ENCODE measurements at regions not wholly inside any gene's neighbourhood (a gene's known extent, or its start where the extent isn't known, plus 50 kb on each side); places are given as distances from the start of the nearest gene placed in this dataset.
A peak's percentile ranks its signal among the peaks of the same experiment; 100 is the strongest.
"Not testable (repeated sequence)": the region's sequence is repeated elsewhere in the genome, so short reads cannot be mapped to it uniquely, and the experiment has no call there.

DNA sequence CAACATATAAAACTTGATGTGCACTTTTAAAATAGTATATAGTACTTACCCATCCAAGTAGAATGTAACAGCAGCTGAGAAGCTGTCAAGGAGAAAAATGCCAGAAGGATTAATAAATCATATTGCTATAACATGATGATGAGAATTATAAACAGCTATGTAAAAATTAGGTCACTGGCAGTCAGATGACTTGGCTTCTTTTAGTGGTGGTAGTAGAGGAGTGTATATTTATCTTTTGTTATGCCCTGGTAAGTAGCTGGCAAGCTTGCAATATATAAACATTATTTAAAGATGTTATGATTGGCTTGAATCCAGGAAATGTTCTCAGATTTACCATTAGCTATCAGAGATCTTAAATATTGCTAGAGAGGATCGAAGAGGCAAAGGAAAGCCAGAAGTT is 471.0 kb upstream of the MGAT4C start:
- DNase-seq: peak; percentile 28

- DNase-seq: no peak
These were observed 468.5 kb upstream of the MGAT4C start for GRCh38 chr12:86724716-86725115.

- no peak for DNase-seq
These were observed 467.1 kb upstream of the MGAT4C start for GRCh38 chr12:86723326-86723725.

DNA sequence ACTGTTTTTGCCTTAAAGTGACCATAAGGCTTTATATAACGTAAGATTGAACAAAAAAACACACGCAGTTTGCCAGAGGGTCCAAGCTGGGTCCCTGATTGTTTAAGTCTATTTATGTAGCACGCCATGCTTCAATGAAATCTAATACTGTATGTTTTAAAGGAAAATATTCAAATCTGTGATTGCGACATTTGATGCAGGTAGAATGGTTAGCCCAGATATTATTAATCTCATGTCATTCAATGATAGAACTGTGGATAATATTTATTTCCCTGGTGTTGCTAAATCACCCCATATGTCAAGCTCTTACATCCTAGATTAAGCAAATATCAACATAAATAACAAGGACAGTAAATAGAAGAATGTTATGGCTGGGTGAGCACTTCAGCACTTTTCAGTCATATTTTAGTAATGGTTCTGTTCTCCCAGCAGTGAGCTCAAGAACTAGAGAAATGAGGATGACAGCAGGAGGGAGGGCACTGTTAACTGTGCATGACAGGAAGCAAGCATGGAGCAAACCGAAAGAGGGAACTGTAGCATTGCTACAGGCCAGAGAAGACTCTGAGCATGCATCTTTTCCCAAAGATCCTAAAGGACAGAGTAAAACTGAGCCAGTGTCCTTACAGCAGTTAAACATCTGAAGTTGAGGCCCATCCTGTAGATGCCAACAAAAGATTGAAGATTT is 465.7 kb upstream of the MGAT4C start:
- DNase-seq: peak; percentile 64

DNA sequence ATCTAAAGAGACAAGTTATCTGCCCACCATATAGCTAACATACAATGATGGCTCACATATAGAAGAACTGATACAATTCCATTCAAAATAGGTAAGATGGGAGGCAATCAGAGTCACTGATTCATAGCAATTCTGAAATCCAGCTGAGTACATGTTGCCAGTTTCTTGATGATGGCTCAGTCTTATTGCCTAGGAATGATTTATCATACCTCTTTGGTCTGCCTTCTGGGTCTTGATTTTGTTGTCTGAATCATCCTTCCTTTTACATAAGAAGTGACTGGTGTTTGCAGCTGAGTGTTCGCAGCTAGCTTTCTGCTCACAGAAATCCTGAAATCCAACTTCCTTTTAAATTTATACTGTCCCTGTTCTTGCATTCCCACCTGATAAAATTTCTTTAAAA is 463.2 kb upstream of the MGAT4C start:
- no peak for DNase-seq

GRCh38 chr12:86713121-86713520 is 456.9 kb upstream of the MGAT4C start:
- DNase-seq: no peak

DNA sequence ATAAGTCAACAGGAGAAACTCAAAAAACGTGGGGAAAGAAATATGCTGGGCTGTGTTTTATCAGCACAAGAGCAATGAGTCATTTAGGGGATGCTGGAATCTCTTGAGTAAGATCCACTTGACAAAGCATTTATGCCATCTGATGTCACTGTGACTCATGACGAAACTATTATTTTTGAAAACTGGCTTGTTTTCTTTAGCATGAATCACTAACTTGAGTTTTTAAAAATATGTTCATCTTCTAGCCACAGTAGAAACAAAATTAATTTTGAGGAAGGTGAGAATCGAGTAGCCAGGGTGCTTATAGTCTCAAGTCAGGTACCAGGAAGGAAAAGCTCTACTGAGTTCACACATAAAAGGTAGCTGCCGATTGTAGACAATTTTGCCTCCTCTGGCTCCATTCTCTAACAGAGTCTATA is 456.2 kb upstream of the MGAT4C start:
- DNase-seq: no peak

GRCh38 chr12:86711731-86712130 is 455.5 kb upstream of the MGAT4C start:
- DNase-seq: no peak

- DNase-seq: no peak
These were observed 453.9 kb upstream of the MGAT4C start for GRCh38 chr12:86710109-86710508.

GRCh38 chr12:86709017-86709416 is 452.8 kb upstream of the MGAT4C start:
- DNase-seq: not testable (repeated sequence)

- no peak for DNase-seq
These were observed 442.4 kb upstream of the MGAT4C start for GRCh38 chr12:86698641-86698980.

DNA sequence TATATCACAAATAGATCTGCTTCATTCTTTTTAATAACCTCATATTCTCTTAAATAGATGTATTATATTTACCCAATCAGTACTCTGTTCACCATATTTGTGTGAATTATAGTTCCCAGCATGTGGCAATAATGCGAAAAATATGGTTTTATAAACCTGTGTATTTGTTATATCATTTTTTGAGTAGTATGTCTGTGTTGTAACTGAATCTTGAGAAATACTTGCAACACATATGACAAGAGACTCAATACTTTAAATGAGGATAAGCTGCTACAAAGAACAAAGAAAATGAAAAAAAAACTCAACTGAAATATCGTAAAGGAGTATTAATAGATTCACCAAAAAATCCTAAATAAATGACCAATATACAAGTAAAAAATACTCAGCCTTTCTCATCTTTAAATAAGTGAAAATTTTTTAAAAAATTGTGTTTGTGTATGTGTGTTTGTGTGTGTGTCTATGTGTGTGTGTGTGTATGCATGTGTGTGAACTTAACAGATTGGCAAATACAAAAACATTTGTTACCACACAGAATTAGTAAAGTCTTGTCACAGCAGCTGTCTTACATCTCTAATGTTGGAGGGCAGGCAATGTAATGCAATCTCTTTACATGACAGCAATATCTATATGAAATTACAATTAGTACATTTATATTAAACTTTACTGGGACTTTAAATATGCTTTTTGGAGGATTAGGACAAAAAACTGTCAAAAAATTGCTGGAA is 441.9 kb upstream of the MGAT4C start:
- DNase-seq: no peak

GRCh38 chr12:86683568-86684304 is 427.5 kb upstream of the MGAT4C start:
- DNase-seq: no peak

- DNase-seq: no peak
These were observed 424.9 kb upstream of the MGAT4C start for GRCh38 chr12:86681060-86681459.

- DNase-seq: no peak
These were observed 419.0 kb upstream of the MGAT4C start for GRCh38 chr12:86675197-86675596.

- no peak for DNase-seq
These were observed 414.8 kb upstream of the MGAT4C start for GRCh38 chr12:86670986-86671385.

DNA sequence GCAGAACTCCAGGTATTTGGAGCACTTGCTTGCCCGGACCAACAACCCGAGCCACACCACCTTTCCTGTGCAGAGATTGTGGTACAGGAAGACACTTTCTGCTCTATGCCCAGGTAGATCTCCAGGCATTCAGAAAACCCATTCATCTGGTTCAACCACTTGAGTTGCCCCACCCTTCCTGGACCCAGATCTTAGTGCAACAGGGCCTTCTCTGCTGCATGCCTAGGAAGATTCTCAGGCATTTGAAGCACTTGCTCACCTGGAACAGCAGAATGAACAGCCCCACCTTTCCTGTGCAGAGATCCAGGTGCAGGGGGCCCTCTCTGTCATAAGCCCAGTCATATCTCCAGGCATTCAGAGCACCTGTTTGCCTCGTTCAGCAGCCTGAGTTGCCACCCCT is 412.8 kb upstream of the MGAT4C start:
- DNase-seq: no peak

DNA sequence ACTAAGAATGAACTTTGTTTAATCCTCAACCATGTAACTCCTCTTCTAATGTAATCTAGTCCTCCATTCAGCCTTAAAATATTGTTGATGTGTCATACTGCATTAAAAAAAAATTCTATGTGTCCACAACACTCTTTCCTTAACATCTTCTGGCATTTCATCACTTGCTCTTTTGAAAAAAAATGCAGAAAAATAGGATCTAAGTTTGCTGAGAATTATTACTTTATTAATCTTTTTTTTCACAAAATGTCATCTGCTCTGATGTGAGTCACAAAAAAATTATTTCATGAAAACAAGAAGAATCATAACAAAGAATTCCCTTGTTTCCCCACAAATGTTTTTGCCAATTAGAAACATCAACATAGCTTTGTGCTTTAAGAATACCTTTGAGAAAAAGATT is 410.1 kb upstream of the MGAT4C start:
- no peak for DNase-seq

DNA sequence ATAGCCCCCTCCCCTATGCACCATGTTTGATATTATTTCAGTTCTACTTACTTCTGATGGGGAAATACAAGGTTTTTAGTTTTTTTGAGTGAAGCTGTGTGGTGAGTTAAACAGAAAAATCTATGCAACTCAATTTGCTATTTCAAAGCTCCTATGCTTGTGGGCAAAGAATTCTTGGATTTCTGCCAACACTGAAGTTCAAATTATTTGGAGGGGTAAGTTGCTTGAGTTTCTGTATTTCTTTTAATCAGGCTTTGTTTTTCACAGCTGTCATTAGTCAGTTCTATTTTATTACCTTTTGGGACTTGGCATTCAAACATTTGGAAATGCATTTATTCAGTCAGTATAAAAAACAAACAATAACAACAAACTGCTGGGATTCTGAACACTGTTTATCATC is 407.5 kb upstream of the MGAT4C start:
- DNase-seq: peak; percentile 63

DNA sequence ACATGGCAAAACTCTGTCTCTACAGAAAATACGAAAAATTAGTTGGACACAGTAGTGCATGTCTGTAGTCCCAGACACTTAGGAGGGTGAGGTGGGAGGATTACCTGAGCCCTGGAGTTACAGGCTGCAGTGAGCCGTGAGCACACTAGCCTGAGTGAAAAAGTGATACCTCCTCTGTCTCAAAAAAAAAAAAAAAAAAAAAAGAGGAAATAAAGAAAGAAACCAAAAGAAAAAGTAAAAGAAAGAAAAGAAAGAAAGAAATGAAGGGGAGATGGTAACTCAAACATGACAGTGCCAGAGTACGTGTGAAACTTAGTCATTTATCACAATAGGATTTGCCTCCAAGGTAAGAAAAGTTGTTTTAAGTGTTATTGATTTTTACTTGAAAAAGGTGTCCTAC is 407.0 kb upstream of the MGAT4C start:
- DNase-seq: no peak

- DNase-seq: no peak
These were observed 406.3 kb upstream of the MGAT4C start for GRCh38 chr12:86662464-86662863.

DNA sequence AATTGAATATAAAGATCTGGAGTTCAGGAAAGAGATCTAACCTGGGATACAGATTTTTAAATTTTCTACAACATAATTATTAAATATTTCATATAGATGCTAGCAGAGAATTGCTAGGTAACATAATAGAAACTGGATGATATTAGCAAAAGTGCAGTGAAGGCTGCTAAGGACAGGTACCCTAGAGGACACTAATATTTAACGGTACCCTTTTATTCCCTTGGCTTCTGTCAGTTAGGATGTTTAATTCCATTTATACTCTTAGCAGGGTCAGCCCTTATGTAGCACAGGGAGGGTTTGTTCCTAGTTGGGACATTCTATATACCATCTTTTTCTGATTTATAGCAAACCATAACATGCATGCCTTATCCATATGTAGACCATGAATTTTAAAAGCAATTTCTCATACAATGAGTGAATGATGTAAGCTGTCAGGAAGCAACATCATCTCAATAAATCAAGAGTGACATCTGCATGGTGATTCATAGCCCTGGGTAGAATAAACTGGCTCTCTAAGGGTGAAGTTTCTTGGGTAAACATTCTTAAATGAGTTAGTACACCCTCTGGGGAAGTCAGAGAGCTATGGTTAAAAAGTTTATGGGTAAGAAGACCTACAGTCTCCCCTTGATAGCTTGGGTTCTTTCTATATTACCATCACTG is 404.4 kb upstream of the MGAT4C start:
- peak; percentile 3 for DNase-seq

GRCh38 chr12:86659985-86660384 is 403.8 kb upstream of the MGAT4C start:
- no peak for DNase-seq

GRCh38 chr12:86658303-86658702 is 402.1 kb upstream of the MGAT4C start:
- no peak for DNase-seq
